HCT116 (cell line): ENCODE measurements at regions not wholly inside any gene's neighbourhood (a gene's known extent, or its start where the extent isn't known, plus 50 kb on each side); places are given as distances from the start of the nearest gene placed in this dataset.
"Not testable (repeated sequence)": the region's sequence is repeated elsewhere in the genome, so short reads cannot be mapped to it uniquely, and the experiment has no call there.

Experiments
- ATAC-seq: fragments of 200-7000 bp; cut with Tn5 transposase; 2 replicates; pipeline ENCODE4 v1.9.1; 2020; ENCODE audit warnings: mild to moderate bottlenecking, moderate library complexity
- BruUV-seq: library from RNA; stranded (reverse); fragments of 400-500 nt; replicated peaks from 2 replicates; lab custom pipeline; 2021; lab: Mats Ljungman, UMichigan
- CTCF ChIA-PET: fragments of 300-600 bp; sonication (Branson Sonifier 250); formaldehyde crosslinking; loops from one replicate; lab custom pipeline; 2021; ENCODE audit warnings: antibody characterized with exemption; lab: Charles Lee
- POLR2A ChIA-PET: fragments of 300-600, 350-600 bp; sonication (Branson Sonifier 250); formaldehyde crosslinking; loops from one replicate; lab custom pipeline; 2021; ENCODE audit warnings: antibody characterized with exemption; lab: Charles Lee
- RAD21 ChIA-PET, 2 experiments: fragments of 300-600 bp; sonication (Branson Sonifier 250); formaldehyde crosslinking; loops; one replicate each; lab custom pipeline; 2023; ENCODE audit warnings: low total read pairs in 2 of 2; ENCODE audit not compliant: uncharacterized antibody in 2 of 2, unreplicated experiment in 2 of 2, low non-redundant PET in 1 of 2; lab: Charles Lee
- DNase-seq: peaks from one replicate; pipeline ENCODE4 v3.0.0-alpha.2; 2010; ENCODE audit warnings: low read depth, low spot score
- H2AFZ ChIP-seq: fragments of 200-600 bp; shearing (Covaris generic), sonication (generic); 2 replicates; pipeline ENCODE4 v1.6.1; 2017; ENCODE audit warnings: low read depth, mixed run types, mixed read lengths, antibody characterized with exemption, low read length; ENCODE audit not compliant: poor library complexity, severe bottlenecking
- H3K27ac ChIP-seq: 2 replicates; pipeline ENCODE4 v1.5.1; 2012; ENCODE audit warnings: low read depth, low read length
- H3K27me3 ChIP-seq: fragments of 200-600 bp; sonication (generic); 2 replicates; pipeline ENCODE4 v1.6.1; 2016; ENCODE audit warnings: mixed run types, low read length, mixed read lengths; ENCODE audit not compliant: insufficient read depth
- H3K36me3 ChIP-seq, 2 experiments: fragments of 200-500 bp in 1 of 2; fragments of 200-600 bp in 1 of 2; sonication (Bioruptor generic) in 1 of 2; sonication (generic) in 1 of 2; 2 replicates each; pipeline versions ENCODE4 v1.5.1 to v1.6.1; 2014 to 2016; ENCODE audit warnings: low read length in 2 of 2, inconsistent platforms in 1 of 2, mixed read lengths in 1 of 2, mixed run types in 1 of 2; ENCODE audit not compliant: insufficient read depth in 2 of 2, control insufficient read depth in 1 of 2
- H3K4me1 ChIP-seq, 2 experiments: fragments of 200-600 bp in 1 of 2; sonication (generic) in 1 of 2; 2 replicates each; pipeline versions ENCODE4 v1.5.1 to v1.6.1; 2012 to 2017; ENCODE audit warnings: low read length in 2 of 2, inconsistent platforms in 1 of 2, mild to moderate bottlenecking in 1 of 2, mixed read lengths in 1 of 2, mixed run types in 1 of 2, moderate library complexity in 1 of 2; ENCODE audit not compliant: insufficient read depth in 2 of 2, control insufficient read depth in 1 of 2
- H3K4me2 ChIP-seq: fragments of 200-600 bp; sonication (generic); 2 replicates; pipeline ENCODE4 v1.6.1; 2017; ENCODE audit warnings: mixed run types, low read length, mixed read lengths
- H3K4me3 ChIP-seq, 2 experiments: fragments of 200-600 bp in 1 of 2; sonication (generic) in 1 of 2; replicated peaks in 1 of 2; 2 replicates each; pipeline ENCODE4 v1.5.1; 2011 to 2016; ENCODE audit warnings: low read length in 2 of 2, control low read depth in 1 of 2, low read depth in 1 of 2, mild to moderate bottlenecking in 1 of 2, mixed read lengths in 1 of 2, mixed run types in 1 of 2
- H3K79me2 ChIP-seq: fragments of 200-600 bp; sonication (generic); 2 replicates; pipeline ENCODE4 v1.6.1; 2017; ENCODE audit warnings: mild to moderate bottlenecking, mixed run types, low read length, moderate library complexity, mixed read lengths; ENCODE audit not compliant: insufficient read depth
- H3K9ac ChIP-seq: fragments of 200-600 bp; sonication (generic); 2 replicates; pipeline ENCODE4 v1.6.1; 2016; ENCODE audit warnings: low read length, mixed read lengths
- H3K9me2 ChIP-seq: fragments of 200-600 bp; sonication (generic), shearing (Covaris generic); 2 replicates; pipeline ENCODE4 v1.6.1; 2017; ENCODE audit warnings: mixed run types, mild to moderate bottlenecking, moderate library complexity; ENCODE audit not compliant: insufficient read depth
- H3K9me3 ChIP-seq, 2 experiments: fragments of 200-500 bp in 1 of 2; fragments of 200-600 bp in 1 of 2; sonication (Bioruptor generic) in 1 of 2; sonication (generic) in 1 of 2; 2 replicates each; pipeline ENCODE4 v1.6.1; 2014 to 2017; ENCODE audit warnings: low read length in 2 of 2, mixed read lengths in 2 of 2, inconsistent platforms in 1 of 2, low read depth in 1 of 2, mild to moderate bottlenecking in 1 of 2, mixed run types in 1 of 2, moderate library complexity in 1 of 2; ENCODE audit not compliant: control insufficient read depth in 1 of 2, insufficient read depth in 1 of 2
- H4K20me1 ChIP-seq: fragments of 200-600 bp; sonication (generic), shearing (Covaris generic); 2 replicates; pipeline ENCODE4 v1.6.1; 2017; ENCODE audit warnings: mixed run types, mild to moderate bottlenecking, moderate library complexity; ENCODE audit not compliant: insufficient read depth
- FOSL1 ChIP-seq: IDR thresholded peaks from 2 replicates; pipeline ENCODE4 v1.6.1; 2012; ENCODE audit warnings: low read depth
- REST ChIP-seq: IDR thresholded peaks from 2 replicates; pipeline ENCODE4 v1.6.1; 2012; ENCODE audit warnings: low read depth
- SIN3A ChIP-seq: IDR thresholded peaks from 2 replicates; pipeline ENCODE4 v1.6.1; 2012; ENCODE audit warnings: low read depth
- SP1 ChIP-seq: IDR thresholded peaks from 2 replicates; pipeline ENCODE4 v1.6.1; 2012; ENCODE audit warnings: low read depth
- ZNF274 ChIP-seq: fragments of 200-500 bp; sonication (Bioruptor generic); IDR thresholded peaks from 2 replicates; pipeline ENCODE4 v1.6.1; 2014; ENCODE audit warnings: mild to moderate bottlenecking, low read depth, low read length, inconsistent platforms
- intact Hi-C: fragments of 100-400 bp; cut with micrococcal nuclease; formaldehyde crosslinking; loops from 2 replicates; pipeline ENCODE4 v1.10.0; 2022

GRCh38 chr17:21613071-21613429 lies 79.3 kb upstream of the KCNJ18 start (continued):
- no peak for TF ChIP-seq FOSL1
- no peak for TF ChIP-seq REST
- no peak for TF ChIP-seq SIN3A
- TF ChIP-seq SP1, result no peak
- no peak for TF ChIP-seq ZNF274

GRCh38 chr17:21626987-21627386 lies 65.3 kb upstream of the KCNJ18 start:
- H3K4me2 ChIP-seq, H3K9me3 ChIP-seq, H3K27me3 ChIP-seq, H3K9ac ChIP-seq, H3K9me2 ChIP-seq, BruUV-seq, H2AFZ ChIP-seq, DNase-seq, CTCF ChIA-PET, POLR2A ChIA-PET, H3K4me3 ChIP-seq, RAD21 ChIA-PET, ATAC-seq, H3K27ac ChIP-seq, H4K20me1 ChIP-seq, H3K36me3 ChIP-seq, intact Hi-C loops, H3K4me1 ChIP-seq, H3K79me2 ChIP-seq: not testable (repeated sequence)
